Glutamatergic neuron (in vitro differentiated cells): ENCODE measurements at regions not wholly inside any gene's neighbourhood (a gene's known extent, or its start where the extent isn't known, plus 50 kb on each side); places are given as distances from the start of the nearest gene placed in this dataset.

Source experiments
- DNase-seq: peaks from one replicate; pipeline ENCODE4 v3.0.0; 2022
- H3K27ac Mint-ChIP-seq: one replicate; pipeline ENCODE4 v1.8.0; 2020; ENCODE audit warnings: mild to moderate bottlenecking, mixed read lengths, inconsistent platforms; ENCODE audit not compliant: unreplicated experiment
- H3K27me3 Mint-ChIP-seq: one replicate; pipeline ENCODE4 v1.8.0; 2020; ENCODE audit warnings: mild to moderate bottlenecking, moderate library complexity, mixed read lengths, inconsistent platforms; ENCODE audit not compliant: unreplicated experiment
- H3K36me3 Mint-ChIP-seq: one replicate; pipeline ENCODE4 v1.8.0; 2020; ENCODE audit warnings: mild to moderate bottlenecking, mixed read lengths, inconsistent platforms; ENCODE audit not compliant: unreplicated experiment
- H3K4me1 Mint-ChIP-seq: one replicate; pipeline ENCODE4 v1.8.0; 2020; ENCODE audit warnings: mild to moderate bottlenecking, low read depth, mixed read lengths, inconsistent platforms; ENCODE audit not compliant: unreplicated experiment
- H3K4me3 Mint-ChIP-seq: one replicate; pipeline ENCODE4 v1.8.0; 2020; ENCODE audit warnings: mild to moderate bottlenecking, mixed read lengths, inconsistent platforms; ENCODE audit not compliant: unreplicated experiment
- H3K9me3 Mint-ChIP-seq: one replicate; pipeline ENCODE4 v1.8.0; 2020; ENCODE audit warnings: mild to moderate bottlenecking, moderate library complexity, mixed read lengths, inconsistent platforms; ENCODE audit not compliant: unreplicated experiment
- TF ChIP-seq, protein P1 (sequence below): fragments of 200-600 bp; sonication (generic); IDR thresholded peaks from one replicate; pipeline ENCODE4 v1.5.0; 2021; ENCODE audit not compliant: partially characterized antibody, unreplicated experiment

DNA sequence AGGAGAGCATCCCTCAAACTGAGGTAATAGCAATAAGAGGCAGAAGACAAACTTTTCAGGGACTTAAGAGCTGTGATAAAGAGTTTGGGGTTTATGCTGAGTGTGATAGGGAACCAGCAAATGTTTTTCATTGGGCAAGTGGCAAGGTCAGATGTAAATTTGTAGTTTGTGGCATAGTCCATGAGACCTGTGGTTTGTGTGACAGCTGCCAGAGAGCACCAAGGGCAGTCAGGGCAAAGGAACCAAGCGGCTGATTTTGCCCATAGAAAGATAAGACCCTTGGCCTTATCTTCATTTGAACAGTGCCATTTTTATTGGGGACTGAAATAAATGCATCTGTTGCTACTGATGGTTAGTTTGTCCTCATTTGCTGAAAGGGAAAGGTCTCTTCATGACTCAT, 220.3 kb downstream of the LRRN1 start:
- Mint-ChIP-seq H3K4me3 (no peak overlapping the region), H3K27me3 (peaks cover 3% of the 10 kb centered on the region), H3K36me3 (no peaks in the 10 kb centered on the region), H3K4me1 (no peaks in the 10 kb centered on the region), H3K27ac (no peak overlapping the region), H3K9me3 (no peaks in the 10 kb centered on the region)
- DNase-seq = no peak
- TF ChIP-seq, protein P1, sequence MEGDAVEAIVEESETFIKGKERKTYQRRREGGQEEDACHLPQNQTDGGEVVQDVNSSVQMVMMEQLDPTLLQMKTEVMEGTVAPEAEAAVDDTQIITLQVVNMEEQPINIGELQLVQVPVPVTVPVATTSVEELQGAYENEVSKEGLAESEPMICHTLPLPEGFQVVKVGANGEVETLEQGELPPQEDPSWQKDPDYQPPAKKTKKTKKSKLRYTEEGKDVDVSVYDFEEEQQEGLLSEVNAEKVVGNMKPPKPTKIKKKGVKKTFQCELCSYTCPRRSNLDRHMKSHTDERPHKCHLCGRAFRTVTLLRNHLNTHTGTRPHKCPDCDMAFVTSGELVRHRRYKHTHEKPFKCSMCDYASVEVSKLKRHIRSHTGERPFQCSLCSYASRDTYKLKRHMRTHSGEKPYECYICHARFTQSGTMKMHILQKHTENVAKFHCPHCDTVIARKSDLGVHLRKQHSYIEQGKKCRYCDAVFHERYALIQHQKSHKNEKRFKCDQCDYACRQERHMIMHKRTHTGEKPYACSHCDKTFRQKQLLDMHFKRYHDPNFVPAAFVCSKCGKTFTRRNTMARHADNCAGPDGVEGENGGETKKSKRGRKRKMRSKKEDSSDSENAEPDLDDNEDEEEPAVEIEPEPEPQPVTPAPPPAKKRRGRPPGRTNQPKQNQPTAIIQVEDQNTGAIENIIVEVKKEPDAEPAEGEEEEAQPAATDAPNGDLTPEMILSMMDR = no peak

DNA sequence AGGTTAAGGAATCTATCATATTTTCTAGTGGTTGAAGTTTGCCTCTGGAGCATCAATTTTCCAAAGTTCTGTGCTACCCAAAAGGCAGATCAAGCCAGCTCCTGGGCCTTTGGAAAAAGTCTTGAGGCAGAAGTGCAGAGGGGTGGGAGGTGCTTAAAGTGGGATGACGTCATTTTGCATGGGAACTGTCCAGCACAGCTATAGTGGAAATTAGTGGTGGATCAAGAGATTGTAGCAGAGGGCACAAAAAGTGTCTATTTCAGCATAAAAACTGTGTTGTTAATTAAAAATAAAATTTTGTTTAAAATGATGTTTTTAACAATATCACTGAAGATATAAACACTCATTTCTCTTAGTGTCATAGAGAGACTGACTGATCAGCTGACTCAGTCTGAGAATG, 221.9 kb downstream of the LRRN1 start:
- Mint-ChIP-seq H3K4me3 (no peak overlapping the region), H3K36me3 (no peaks in the 10 kb centered on the region), H3K4me1 (no peaks in the 10 kb centered on the region), H3K9me3 (no peaks in the 10 kb centered on the region), H3K27ac (no peak overlapping the region), H3K27me3 (peaks cover 3% of the 10 kb centered on the region)
- DNase-seq = no peak
- TF ChIP-seq, protein P1 = no peak

DNA sequence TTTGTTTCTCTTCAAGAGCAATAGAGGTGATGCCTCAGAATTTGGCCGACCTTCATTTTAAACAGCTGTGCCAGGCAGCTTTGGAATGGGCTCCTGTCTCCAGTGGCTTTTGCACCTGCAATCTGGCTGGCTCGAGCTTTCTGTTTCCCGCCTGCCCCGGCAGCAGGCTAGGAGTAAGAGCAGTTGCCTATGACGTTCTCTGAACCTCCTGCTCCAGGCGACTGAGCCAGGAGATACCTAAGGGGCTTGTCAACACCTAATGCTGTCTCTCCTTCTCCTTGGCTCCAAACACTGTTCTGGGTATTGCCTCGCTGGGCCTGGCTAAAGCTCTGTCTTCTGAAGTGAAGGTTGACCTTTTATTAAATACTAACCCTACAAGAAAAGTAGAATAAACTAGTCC, 229.9 kb downstream of the LRRN1 start:
- no peak for DNase-seq
- H3K9me3 Mint-ChIP-seq = no peaks in the 10 kb centered on the region
- TF ChIP-seq, protein P1 = no peak
- no peak overlapping the region for H3K27ac Mint-ChIP-seq
- H3K36me3 Mint-ChIP-seq = no peaks in the 10 kb centered on the region
- no peak overlapping the region for H3K4me3 Mint-ChIP-seq
- H3K4me1 Mint-ChIP-seq = no peaks in the 10 kb centered on the region
- no peaks in the 10 kb centered on the region for H3K27me3 Mint-ChIP-seq

DNA sequence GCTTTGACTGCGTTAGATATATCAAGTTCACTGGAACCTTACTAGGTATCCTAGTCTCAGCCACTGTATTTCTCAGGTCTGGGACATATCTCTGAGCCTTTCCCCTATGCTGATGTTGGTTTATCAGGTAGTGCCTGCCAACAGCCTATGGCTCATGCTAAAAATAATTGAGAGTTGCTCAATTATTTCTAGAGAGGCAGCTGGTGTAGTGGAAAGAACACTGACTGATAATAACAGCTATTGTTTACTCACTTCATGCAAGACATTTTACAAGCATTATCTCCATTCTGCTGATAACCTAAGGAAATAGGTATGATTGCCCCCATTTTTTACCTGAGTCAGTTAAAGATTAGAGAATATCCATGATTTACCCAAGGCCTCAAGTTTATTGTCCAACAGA, 231.4 kb downstream of the LRRN1 start:
- H3K4me1 Mint-ChIP-seq = no peaks in the 10 kb centered on the region
- no peak for DNase-seq
- H3K36me3 Mint-ChIP-seq = no peaks in the 10 kb centered on the region
- H3K27me3 Mint-ChIP-seq = no peaks in the 10 kb centered on the region
- H3K9me3 Mint-ChIP-seq = no peaks in the 10 kb centered on the region
- no peak overlapping the region for H3K27ac Mint-ChIP-seq
- TF ChIP-seq, protein P1 = no peak
- no peak overlapping the region for H3K4me3 Mint-ChIP-seq

DNA sequence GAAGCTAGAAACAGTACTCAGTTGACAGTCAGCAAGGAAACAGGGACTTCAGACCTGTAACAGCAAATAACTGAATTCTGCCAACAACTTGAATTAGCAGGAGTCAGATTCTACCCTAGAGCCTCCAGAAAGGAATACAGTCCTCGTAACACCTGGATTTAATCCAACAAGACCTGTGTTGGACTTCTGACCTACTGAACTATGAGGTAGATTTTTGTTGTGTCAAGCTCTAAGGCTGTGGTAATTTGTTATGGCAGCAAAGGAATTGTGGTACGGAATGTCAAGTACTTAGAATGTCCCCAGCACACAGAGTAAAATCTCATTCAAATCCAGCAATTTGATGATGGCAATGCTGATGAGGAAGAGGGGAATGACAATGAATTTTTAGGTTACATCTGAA, 234.1 kb downstream of the LRRN1 start:
- no peak overlapping the region for H3K27ac Mint-ChIP-seq
- TF ChIP-seq, protein P1 = no peak
- H3K9me3 Mint-ChIP-seq = peaks cover 4% of the 10 kb centered on the region
- H3K27me3 Mint-ChIP-seq = no peaks in the 10 kb centered on the region
- DNase-seq = no peak
- no peak overlapping the region for H3K4me3 Mint-ChIP-seq
- H3K4me1 Mint-ChIP-seq = peaks cover 2% of the 10 kb centered on the region
- H3K36me3 Mint-ChIP-seq = no peaks in the 10 kb centered on the region
